AG04450 (cell line): ENCODE measurements at regions not wholly inside any gene's neighbourhood (a gene's known extent, or its start where the extent isn't known, plus 50 kb on each side); places are given as distances from the start of the nearest gene placed in this dataset.

Experiments
- CTCF ChIA-PET: fragments of 300-600, 350-600 bp; formaldehyde crosslinking; extraction: SDS; loops from one replicate; lab custom pipeline; 2022; ENCODE audit warnings: antibody characterized with exemption, inconsistent platforms; lab: Charles Lee
- POLR2A ChIA-PET: fragments of 350-600 bp; formaldehyde crosslinking; extraction: SDS; loops from one replicate; lab custom pipeline; 2021; ENCODE audit warnings: antibody characterized with exemption, inconsistent platforms; lab: Yijun Ruan, JAX
- DNase-seq: peaks from one replicate; pipeline ENCODE4 v3.0.0-alpha.2; 2011; ENCODE audit warnings: low read depth, low spot score
- H3K27ac ChIP-seq: one replicate; pipeline ENCODE4 v1.5.1; 2012; ENCODE audit warnings: low read depth, low read length, control low read depth
- H3K27me3 ChIP-seq: one replicate; pipeline ENCODE4 v1.6.0; 2012; ENCODE audit warnings: low read length; ENCODE audit not compliant: control insufficient read depth, insufficient read depth
- H3K4me3 ChIP-seq: 2 replicates; pipeline ENCODE4 v1.5.1; 2011; ENCODE audit warnings: mild to moderate bottlenecking, low read depth, low read length, control low read depth
- H3K9me3 ChIP-seq: 2 replicates; pipeline ENCODE4 v1.5.1; 2012; ENCODE audit warnings: low read length; ENCODE audit not compliant: control insufficient read depth, insufficient read depth
- CTCF ChIP-seq: IDR thresholded peaks from 2 replicates; pipeline ENCODE4 v1.5.1; 2011; ENCODE audit warnings: low read depth, low read length, control low read depth, inconsistent platforms

DNA sequence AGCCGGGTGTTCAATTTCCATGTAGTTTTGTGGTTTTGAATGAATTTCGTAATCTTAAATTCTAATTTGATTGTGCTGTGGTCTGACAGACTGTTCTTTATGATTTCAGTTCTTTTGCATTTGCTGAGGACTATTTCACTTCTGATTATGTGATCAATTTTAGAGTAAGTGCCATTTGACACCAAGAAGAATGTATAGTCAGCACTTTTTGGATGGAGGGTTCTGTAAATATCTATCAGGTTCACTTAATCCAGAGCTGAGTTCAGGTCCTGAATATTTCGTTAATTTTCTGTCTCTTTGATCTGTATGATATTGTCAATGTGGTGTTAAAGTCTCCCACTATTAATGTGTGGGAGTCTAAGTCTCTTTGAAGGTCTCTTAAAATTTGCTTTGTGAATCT, 944.9 kb downstream of the TLE4 start:
- CTCF ChIA-PET, result no interaction called here

DNA sequence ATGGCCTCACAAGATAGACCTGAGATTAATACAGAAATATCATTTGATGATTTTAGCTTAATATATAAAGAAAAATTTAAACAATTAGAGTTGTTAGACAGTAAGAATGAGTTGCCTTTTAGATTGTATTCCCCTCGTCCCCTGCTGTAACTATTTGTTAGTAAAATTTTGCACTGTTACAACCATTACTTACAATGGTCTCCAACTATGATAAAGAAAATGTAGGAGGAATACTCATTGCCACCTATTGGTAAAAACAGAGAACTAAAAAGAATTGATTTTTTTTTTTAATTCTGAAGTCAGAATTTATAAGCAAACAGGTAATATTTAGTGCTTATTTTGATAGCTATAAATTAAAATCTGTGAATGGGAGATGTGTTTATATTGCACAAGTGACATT, 937.6 kb downstream of the TLE4 start:
- H3K4me3 ChIP-seq, result no peak overlapping the region
- TF ChIP-seq CTCF, result peak; percentile 30
- H3K27ac ChIP-seq, result no peak overlapping the region
- H3K9me3 ChIP-seq, result no peaks in the 10 kb centered on the region
- H3K27me3 ChIP-seq, result no peaks in the 10 kb centered on the region
- ChIA-PET POLR2A (no interaction called here), CTCF (interaction anchor here (0.7 to 1.2 kb wide), 3 partner anchors 10 to 1955 kb away, joined by 3 to 4 read pairs (median 4); no protein-coding TSS in a partner anchor)
- no peak for DNase-seq

More for the DNA sequence above, 944.9 kb downstream of the TLE4 start:
- POLR2A ChIA-PET, result no interaction called here
- TF ChIP-seq CTCF, result no peak
- Histone ChIP-seq H3K27me3 (no peaks in the 10 kb centered on the region), H3K27ac (no peak overlapping the region), H3K4me3 (no peak overlapping the region), H3K9me3 (peaks cover 3% of the 10 kb centered on the region; the same call in 1 of the 2 replicates)
- DNase-seq, result no peak

DNA sequence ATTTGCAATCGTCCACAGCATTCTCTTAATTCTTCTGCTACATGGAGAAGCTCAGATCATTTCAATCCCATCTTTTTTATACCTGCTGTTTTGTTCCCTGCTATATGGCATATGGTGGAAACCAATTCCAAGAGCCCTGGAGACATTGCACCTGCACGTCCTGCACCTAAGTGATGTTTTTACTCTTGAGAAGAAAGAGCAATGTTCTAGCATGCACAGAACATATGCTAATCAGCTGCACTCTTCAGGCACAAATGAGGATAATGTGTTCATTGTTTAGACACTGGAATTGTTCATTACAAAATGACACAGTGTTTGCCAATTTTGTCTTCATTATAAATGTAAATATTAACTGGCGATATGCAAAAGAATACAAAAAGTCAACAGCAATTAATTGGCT, 935.8 kb downstream of the TLE4 start:
- no peak for DNase-seq
- H3K4me3 ChIP-seq, result no peak overlapping the region
- TF ChIP-seq CTCF, result no peak
- ChIA-PET POLR2A (no interaction called here), CTCF (interaction anchor here (1.0 kb wide), 1 partner anchor 8 kb away, joined by 3 read pairs; no protein-coding TSS in a partner anchor)
- no peaks in the 10 kb centered on the region for H3K27me3 ChIP-seq
- no peak overlapping the region for H3K27ac ChIP-seq
- H3K9me3 ChIP-seq, result no peaks in the 10 kb centered on the region

- CTCF ChIA-PET, result no interaction called here
- H3K4me3 ChIP-seq, result no peak overlapping the region
- no peak for TF ChIP-seq CTCF
- H3K27ac ChIP-seq, result no peak overlapping the region
- POLR2A ChIA-PET, result no interaction called here
- no peak for DNase-seq
- H3K27me3 ChIP-seq, result no peaks in the 10 kb centered on the region
- H3K9me3 ChIP-seq, result no peaks in the 10 kb centered on the region
Measured at GRCh38 chr9:80504601-80505230, 933.0 kb downstream of the TLE4 start.

GRCh38 chr9:80503671-80504281, 932.0 kb downstream of the TLE4 start:
- POLR2A ChIA-PET, result no interaction called here
- CTCF ChIA-PET, result interaction anchor here (1.2 kb wide), 1 partner anchor 330 kb away, joined by 3 read pairs; no protein-coding TSS in a partner anchor

More at GRCh38 chr9:80503671-80504281, 932.0 kb downstream of the TLE4 start:
- no peak overlapping the region for H3K27ac ChIP-seq
- no peak for TF ChIP-seq CTCF
- H3K4me3 ChIP-seq, result no peak overlapping the region
- no peaks in the 10 kb centered on the region for H3K27me3 ChIP-seq
- no peak for DNase-seq
- no peaks in the 10 kb centered on the region for H3K9me3 ChIP-seq
